ENCODE measurements at regions not wholly inside any gene's neighbourhood (a gene's known extent, or its start where the extent isn't known, plus 50 kb on each side); places are given as distances from the start of the nearest gene placed in this dataset.
"Not testable (repeated sequence)": the region's sequence is repeated elsewhere in the genome, so short reads cannot be mapped to it uniquely, and the experiment has no call there.

DNA sequence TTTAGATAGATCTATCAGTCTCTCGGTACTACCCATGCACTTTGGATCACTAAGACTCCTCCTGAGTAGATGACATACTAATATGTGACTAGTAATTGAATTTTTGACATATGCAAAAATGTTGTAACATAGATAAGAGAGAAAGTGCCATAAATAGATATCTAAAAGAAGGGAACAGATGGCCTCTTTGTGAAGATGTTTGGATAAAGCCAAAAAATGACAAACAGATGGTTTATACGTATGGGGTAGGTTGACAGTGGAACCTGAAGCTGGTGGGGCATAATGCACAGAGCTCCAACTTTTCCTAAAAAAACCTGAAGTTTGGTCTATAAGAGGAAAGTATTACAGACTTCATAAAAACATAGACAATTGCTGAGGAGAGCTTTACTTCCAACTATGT, 383.0 kb downstream of the CHL1 start:
- TF ChIP-seq GATA2 (IDR thresholded peaks at IDR 0.05; ENCODE audit: low read depth, low read length) = not testable (repeated sequence)
- peak; percentile 49; the same call in 1 of the 2 replicates for TF ChIP-seq GATA3 (IDR thresholded peaks at IDR 0.05; ENCODE audit: low read depth, low read length)

All from SH-SY5Y (cell line).